ENCODE measurements at regions not wholly inside any gene's neighbourhood (a gene's known extent, or its start where the extent isn't known, plus 50 kb on each side); places are given as distances from the start of the nearest gene placed in this dataset.

DNA sequence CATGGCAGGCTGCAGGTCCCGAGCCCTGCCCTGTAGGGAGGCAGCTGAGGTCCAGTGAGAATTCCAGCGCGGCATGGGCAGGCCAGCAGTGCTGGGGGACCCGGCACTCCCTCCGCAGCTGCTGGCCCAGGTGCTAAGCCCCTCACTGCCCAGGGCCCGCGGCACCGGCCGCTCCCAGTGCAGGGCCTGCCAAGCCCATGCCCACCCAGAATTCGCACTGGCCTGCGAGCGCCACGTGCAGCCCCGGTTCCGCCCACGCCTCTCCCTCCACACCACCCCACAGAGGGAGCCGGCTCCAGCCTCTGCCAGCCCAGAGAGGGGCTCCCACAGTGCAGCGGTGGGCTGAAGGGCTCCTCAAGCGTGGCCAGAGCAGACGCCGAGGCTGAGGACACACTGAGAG, 158.5 kb upstream of the ACVR2A start:
- CTCF ChIA-PET, result no interaction called here
- no TSS peak for BruUV-seq (replicated peaks)
- Histone ChIP-seq H3K9me3 (ENCODE audit: low read depth, low read length, poor library complexity, severe bottlenecking) (no peaks in the 10 kb centered on the region), H3K4me1 (ENCODE audit: insufficient read depth, low read length, poor library complexity, severe bottlenecking) (no peaks in the 10 kb centered on the region), H3K4me3 (ENCODE audit: low read depth, low read length, poor library complexity, severe bottlenecking) (no peak overlapping the region), H3K27ac (ENCODE audit: low read depth, low read length, poor library complexity, severe bottlenecking) (no peak overlapping the region), H3K36me3 (ENCODE audit: insufficient read depth, low read length, poor library complexity, severe bottlenecking) (no peaks in the 10 kb centered on the region), H3K27me3 (replicated peaks; ENCODE audit: insufficient read depth, low read depth, low read length, poor library complexity) (no peaks in the 10 kb centered on the region)
- POLR2A ChIA-PET (ENCODE audit: low non-redundant PET), result no interaction called here
- intact Hi-C loops (cut with micrococcal nuclease; ENCODE audit: unreplicated experiment), result no loop called here
- TF ChIP-seq, protein P1, sequence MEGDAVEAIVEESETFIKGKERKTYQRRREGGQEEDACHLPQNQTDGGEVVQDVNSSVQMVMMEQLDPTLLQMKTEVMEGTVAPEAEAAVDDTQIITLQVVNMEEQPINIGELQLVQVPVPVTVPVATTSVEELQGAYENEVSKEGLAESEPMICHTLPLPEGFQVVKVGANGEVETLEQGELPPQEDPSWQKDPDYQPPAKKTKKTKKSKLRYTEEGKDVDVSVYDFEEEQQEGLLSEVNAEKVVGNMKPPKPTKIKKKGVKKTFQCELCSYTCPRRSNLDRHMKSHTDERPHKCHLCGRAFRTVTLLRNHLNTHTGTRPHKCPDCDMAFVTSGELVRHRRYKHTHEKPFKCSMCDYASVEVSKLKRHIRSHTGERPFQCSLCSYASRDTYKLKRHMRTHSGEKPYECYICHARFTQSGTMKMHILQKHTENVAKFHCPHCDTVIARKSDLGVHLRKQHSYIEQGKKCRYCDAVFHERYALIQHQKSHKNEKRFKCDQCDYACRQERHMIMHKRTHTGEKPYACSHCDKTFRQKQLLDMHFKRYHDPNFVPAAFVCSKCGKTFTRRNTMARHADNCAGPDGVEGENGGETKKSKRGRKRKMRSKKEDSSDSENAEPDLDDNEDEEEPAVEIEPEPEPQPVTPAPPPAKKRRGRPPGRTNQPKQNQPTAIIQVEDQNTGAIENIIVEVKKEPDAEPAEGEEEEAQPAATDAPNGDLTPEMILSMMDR (conservative IDR thresholded peaks at IDR 0.05; ENCODE audit: low read depth, low read length), result no peak
- TF ChIP-seq EZH2 (IDR thresholded peaks at IDR 0.05; ENCODE audit: borderline replicate concordance, low read depth, low read length, poor library complexity, severe bottlenecking), result no peak
- DNase-seq (ENCODE audit: low spot score), result no peak

DNA sequence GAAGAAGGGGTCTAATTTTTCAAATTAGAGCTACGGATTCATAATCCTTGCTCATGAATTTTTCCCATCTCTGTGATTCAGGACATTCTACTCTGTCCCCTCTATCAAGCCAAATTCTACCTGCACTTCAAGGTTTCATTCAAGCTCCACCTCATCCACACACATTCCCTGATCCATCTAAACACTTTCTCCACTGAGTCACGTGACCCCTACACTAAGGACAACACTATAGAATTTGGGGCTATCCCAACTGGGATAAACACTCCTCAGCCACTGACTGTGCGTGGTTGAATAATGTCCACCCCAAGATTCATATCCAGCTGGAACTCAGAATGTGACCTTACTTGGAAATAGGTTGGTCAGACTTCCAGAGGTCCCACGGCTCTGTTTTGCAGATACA, 159.9 kb upstream of the ACVR2A start:
- Histone ChIP-seq H3K4me1 (ENCODE audit: insufficient read depth, low read length, poor library complexity, severe bottlenecking) (no peaks in the 10 kb centered on the region), H3K9me3 (ENCODE audit: low read depth, low read length, poor library complexity, severe bottlenecking) (no peaks in the 10 kb centered on the region), H3K27me3 (replicated peaks; ENCODE audit: insufficient read depth, low read depth, low read length, poor library complexity) (no peaks in the 10 kb centered on the region), H3K27ac (ENCODE audit: low read depth, low read length, poor library complexity, severe bottlenecking) (no peak overlapping the region), H3K4me3 (ENCODE audit: low read depth, low read length, poor library complexity, severe bottlenecking) (no peak overlapping the region), H3K36me3 (ENCODE audit: insufficient read depth, low read length, poor library complexity, severe bottlenecking) (no peaks in the 10 kb centered on the region)
- no peak for DNase-seq (ENCODE audit: low spot score)
- TF ChIP-seq EZH2 (IDR thresholded peaks at IDR 0.05; ENCODE audit: borderline replicate concordance, low read depth, low read length, poor library complexity, severe bottlenecking), result no peak
- TF ChIP-seq, protein P1 (conservative IDR thresholded peaks at IDR 0.05; ENCODE audit: low read depth, low read length), result no peak
- no TSS peak for BruUV-seq (replicated peaks)
- ChIA-PET POLR2A (ENCODE audit: low non-redundant PET) (no interaction called here), CTCF (no interaction called here)
- intact Hi-C loops (cut with micrococcal nuclease; ENCODE audit: unreplicated experiment), result no loop called here

DNA sequence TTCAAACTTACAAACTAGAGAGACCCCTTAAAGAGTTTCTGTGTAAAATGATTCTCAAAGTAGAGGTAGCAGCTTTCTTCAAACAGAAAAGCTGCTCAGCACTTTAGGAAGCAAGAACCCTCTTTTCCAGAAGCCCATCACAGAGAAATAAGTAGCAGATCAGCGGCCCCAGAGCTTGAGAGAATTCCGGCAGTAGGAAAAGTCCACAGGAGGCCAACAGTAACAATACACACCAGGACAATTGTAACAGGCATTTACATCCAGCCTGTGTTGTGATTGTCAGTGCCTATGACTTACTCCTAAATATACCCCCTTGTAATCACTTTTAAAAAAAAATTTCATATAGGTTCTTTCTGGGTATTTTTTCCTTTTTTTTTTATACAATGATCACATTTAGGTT, 161.4 kb upstream of the ACVR2A start:
- TF ChIP-seq, protein P1 (conservative IDR thresholded peaks at IDR 0.05; ENCODE audit: low read depth, low read length), result no peak
- TF ChIP-seq EZH2 (IDR thresholded peaks at IDR 0.05; ENCODE audit: borderline replicate concordance, low read depth, low read length, poor library complexity, severe bottlenecking), result no peak
- ChIA-PET POLR2A (ENCODE audit: low non-redundant PET) (no interaction called here), CTCF (no interaction called here)
- no peak for DNase-seq (ENCODE audit: low spot score)
- BruUV-seq (replicated peaks), result no TSS peak
- Histone ChIP-seq H3K4me3 (ENCODE audit: low read depth, low read length, poor library complexity, severe bottlenecking) (no peak overlapping the region), H3K36me3 (ENCODE audit: insufficient read depth, low read length, poor library complexity, severe bottlenecking) (no peaks in the 10 kb centered on the region), H3K9me3 (ENCODE audit: low read depth, low read length, poor library complexity, severe bottlenecking) (no peaks in the 10 kb centered on the region), H3K4me1 (ENCODE audit: insufficient read depth, low read length, poor library complexity, severe bottlenecking) (no peaks in the 10 kb centered on the region), H3K27ac (ENCODE audit: low read depth, low read length, poor library complexity, severe bottlenecking) (no peak overlapping the region), H3K27me3 (replicated peaks; ENCODE audit: insufficient read depth, low read depth, low read length, poor library complexity) (no peaks in the 10 kb centered on the region)
- intact Hi-C loops (cut with micrococcal nuclease; ENCODE audit: unreplicated experiment), result no loop called here
